HT-29 (cell line): ENCODE measurements at regions not wholly inside any gene's neighbourhood (a gene's known extent, or its start where the extent isn't known, plus 50 kb on each side); places are given as distances from the start of the nearest gene placed in this dataset. TPM values are rescaled to one million over a fixed set of nuclear protein-coding genes. Genes with fewer than 3 reads are reported as not detected.

Source experiments
- DNase-seq: peaks from one replicate; pipeline ENCODE4 v3.0.0-alpha.2; 2015; ENCODE audit warnings: low spot score
- small RNA-seq: library from RNA; depleted of rRNA; stranded (forward); fragments of <200 nt; gene quantifications from one replicate; pipeline ENCODE3, GENCODE V24; 2014

DNA sequence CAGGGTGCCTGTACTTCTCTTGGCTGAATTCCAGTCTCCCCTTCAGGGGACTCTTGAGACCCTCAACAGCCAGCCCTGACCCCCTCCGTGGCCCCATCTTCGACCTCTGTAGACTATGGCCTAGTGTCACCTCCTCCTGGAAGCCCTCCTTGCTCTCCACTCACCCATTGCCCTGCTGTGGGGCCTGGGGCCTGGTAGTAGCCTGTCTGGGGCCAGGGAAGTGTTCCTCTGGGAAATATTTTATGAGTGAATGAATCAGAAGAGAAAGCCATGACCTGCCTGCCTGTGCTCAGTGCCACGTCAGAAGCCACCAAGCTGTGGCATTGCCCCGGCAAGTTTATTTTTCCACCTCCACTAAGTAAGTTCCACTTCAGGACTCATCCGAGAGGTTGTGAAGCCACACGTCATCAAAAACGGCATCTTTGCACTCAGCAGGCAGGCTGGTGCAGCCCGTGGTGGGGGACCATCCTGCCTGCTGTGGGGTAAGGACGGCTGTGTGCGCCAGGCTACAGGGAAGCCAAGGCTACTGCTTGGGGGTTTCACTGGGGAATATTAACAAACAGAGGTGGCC lies 59.6 kb upstream of the PPARA start:
- DNase-seq = peak; percentile 41

DNA sequence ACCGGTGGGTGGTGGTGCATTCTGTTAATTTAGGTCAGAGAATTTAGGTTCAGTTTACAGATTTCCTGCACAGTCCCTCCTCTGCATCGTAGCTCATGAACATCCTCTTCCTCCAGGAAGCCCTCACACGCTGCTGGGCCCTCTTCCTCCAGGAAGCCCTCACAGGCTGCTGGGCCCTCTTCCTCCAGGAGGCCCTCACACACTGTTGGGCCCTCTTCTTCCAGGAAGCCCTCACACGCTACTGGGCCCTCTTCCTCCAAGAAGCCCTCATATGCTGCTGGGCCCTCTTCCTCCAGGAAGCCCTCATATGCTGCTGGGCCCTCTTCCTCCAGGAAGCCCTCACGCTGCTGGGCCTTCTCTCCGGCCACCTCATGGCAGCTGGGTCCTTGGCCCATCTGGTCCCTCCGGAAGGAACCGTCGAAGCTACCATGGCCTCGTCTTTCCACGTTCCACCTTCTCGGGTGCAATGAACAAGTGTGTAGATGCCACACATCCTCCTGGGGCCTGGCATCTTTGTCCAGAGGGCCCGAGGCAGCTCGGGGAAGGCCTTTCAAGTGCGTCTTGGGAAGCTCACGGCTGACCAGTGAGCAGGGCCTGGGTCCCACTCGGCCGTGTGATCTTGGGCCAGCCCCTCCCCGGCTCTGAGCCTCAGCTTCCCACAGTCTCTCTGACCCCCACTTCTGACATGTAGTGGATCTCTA lies 58.9 kb upstream of the PPARA start:
- no peak for DNase-seq

DNA sequence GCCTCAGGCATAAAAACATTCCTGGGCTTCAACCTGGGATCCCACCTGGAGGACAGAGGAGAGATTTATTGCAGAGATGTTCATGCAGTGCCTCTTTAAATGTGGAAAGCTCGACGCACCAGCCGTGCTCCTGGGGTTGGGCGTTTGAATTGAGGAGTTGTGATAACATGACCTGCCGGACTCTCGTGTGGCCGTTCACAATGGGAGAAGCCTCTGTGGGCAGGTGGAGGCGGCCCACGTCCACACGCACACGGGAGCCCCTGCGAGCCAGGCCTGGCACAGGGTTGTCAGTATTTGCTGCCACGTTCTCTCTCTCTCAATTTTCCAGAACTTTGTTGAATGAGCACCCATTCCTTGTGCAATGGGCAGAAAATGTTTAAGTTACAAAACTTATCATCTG lies 58.3 kb upstream of the PPARA start:
- no peak for DNase-seq

DNA sequence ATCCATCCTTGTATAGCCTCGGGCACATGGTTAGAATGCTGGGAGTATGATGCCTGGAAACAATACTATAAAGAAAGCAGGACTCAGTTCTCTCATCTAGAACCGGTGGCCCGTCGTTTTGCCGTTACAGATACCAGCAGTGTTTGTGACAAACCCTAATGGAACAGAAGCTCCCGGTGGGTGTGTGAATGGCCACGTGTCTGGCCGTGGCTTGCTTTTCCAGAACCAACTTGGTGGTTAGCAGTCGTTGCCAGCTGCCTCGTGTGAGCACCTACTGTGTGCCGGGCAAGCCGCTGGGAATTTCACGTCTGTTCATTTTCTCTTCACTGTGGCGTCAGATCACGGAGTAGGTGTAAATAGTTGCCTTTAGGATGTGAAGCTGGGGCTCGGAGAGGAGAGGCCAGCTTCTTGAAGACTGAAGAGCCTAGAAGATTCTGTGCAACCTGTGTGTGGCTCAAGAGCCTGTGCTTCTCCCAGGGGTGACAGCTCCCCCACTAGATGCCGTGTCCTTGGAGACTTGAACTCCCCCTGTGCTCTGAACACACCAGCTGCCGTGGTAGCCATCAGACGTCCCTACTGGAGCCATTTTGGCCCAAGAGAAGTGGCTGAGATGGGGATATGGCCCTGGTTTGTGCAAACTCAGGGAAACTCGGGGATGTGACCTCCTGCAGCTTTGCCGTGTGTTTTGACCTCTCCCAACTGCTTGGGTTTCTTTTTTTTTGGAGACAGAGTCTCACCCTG lies 57.5 kb upstream of the PPARA start:
- DNase-seq = peak; percentile 21

DNA sequence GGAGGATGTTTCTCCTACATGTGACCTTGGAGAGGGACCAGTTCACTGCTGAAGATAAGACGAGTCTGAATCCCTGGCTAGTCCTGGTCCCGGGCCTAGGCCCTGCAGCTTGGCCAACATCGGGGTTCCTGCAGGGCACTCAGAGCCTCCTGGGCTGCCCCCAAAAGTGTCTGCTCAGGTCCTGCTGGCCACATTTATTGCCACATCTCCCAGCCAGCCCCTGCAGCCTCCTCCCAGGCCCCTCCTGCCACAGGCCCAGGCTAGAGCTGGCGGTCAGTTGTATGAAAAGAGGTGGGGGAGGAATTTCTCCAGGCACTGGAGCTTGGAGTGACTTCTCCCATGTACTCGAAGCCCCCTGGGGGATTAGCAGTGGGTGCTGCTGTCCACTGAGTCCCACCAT lies 56.5 kb upstream of the PPARA start:
- no peak for DNase-seq

DNA sequence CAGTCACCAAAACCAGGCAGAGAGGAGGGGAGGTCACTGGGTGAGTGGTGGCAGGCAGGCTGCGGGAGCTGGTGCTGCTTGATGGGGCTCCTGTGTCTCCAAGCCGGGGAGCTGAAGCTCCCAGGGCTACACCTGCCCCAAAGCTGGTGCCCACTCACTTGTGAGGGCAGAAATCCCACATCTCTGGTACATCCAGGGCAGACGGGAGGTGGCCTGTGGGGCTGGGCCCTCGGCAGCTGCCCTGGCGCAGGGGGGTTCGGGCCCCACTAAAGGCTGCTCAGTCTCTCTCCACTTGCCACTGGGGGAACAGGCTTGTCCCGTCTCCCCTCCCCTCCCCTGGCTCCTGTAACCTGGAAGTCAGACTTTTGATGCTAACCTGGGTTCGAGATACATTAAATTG lies 55.6 kb upstream of the PPARA start:
- no peak for DNase-seq

DNA sequence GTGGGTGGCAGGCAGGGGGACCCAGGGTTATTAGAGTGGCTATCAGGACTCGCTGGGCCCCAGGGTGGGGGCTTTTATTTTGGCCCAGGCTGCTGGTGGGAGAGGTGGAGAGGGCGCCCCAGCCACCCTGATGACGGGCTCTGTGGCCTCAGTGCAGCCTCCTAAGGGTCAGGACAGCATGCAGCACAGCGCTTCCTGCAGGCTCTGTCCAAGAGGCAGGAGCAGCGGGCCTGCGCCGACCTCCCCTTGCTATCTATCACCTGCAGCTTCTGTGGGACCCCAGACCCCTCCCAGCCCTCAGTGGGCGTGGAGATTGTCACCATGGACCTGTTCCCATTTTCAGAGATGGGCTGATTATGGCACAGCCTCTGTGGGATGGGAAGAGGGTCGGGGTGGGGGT lies 54.3 kb upstream of the PPARA start:
- DNase-seq = no peak

DNA sequence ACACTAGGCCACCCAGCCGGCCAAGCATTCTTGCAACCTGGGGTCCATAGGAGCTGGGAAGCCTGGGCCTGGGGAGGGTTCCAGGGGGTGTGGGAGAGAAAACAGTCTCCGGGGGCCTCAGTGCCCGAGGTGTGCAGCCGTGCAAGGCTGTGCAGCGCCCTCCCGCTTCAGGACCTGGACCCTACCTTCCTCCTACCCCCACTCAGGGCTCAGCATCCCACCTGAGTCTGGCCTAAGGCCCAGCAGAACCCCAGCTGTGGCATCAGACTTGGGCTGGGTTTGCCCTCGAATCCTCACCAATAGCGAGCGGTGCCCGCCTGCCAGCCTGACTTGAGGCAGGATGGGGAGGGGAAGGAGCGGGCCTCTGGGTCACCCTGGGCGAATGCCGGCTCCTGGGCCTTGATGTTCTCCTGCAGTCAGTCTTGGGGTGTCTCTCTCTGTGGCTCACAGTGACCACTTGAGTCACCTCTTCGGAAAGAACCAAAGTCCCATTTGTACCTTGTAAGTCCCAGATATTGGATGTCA lies 53.6 kb upstream of the PPARA start:
- DNase-seq = no peak

DNA sequence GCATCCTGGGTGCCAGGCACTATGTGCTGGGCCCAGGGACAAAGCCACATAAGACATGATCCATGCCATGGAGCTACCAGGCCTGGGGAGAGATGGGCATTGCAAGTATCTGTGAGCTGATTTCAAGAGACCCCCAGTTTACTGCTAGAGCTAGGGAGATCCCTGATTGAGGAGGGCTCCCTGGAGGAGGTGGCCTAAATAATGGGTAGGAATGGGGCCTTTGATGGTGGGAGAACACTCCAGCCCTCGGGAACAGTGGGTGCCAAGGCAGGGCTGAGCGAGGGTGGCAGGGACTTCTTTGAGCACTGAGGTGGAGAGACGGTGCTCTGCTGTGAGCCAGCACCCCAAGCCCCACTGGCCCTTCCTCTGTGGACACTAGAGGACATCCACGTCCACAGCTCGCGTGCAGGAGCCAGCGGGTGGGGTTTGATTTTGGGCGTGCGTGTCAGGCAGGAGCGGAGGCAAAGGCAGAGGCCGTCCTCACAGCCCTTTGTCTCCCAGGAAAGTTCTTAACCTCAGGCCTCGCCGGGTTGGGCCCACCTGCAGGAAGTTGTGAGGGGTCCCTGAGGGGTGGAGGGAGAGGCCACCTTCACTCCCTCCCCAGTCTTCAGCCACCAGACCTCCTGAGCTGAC lies 52.9 kb upstream of the PPARA start:
- DNase-seq = no peak

DNA sequence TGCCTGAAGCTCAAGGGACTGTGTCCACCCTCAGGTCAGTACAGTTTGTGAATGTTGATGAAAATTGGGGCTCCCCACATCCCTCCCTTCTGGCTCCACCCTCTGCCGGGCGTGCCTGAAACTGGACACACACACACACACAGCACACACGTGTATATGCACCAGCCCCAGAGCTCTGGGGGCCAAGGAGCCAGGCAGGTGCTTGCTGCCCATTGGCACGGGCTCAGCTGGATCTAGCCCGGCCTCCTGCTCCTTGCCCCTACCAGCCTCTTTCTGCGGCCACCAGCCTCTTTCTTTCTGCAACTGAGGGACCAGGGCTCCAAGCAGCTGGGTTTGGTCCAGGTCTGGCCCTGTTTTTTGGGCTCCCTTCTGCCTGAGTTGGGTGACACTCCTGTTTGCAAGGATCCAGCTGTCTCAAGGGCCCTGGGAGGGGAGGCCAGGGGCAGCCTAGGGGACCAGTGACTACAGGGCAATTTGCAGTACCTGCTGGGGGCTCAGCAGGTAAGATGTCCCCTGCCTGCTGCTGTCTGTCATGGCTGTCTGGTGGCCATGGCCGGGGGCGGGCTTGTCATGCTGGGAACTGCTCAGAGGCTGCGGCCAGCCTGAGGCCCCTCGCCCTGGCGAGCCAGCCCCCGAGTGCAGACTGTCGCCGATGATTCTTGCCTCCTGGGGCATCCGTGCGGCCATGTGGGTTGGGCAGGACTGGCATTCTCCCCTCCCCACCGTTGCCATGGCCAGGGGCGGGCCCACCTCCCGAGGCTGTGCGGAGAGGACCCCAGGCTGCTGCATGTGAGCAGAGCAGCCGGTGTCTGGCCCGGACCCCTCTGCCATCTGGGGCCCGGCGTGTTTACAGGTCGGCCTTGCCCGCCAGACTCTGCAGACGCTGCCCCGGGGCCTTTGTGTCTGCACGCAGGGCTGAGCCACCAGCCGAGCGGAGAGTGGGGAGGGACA lies 51.5 kb upstream of the PPARA start:
- DNase-seq = peak; percentile 25

DNA sequence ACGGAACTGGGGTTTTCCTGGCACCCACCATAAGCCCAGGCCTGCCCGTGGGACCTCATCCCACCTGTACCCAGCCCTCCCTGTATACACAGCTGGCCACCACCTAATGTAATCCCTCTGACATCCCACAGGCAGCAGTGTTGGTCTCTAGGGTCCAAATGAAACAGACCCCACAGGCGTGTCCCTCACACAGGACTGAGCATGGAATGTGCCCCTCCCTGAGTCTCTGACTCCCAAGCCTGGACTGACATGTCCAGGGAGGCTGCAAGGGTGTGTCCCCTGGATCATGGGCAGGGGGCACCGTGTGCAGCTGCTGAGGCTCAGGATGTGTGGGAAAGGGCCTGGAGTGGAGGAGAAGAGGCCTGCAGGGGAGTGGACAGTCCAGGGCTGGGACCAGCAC lies 50.6 kb upstream of the PPARA start:
- DNase-seq = peak; percentile 23

DNA sequence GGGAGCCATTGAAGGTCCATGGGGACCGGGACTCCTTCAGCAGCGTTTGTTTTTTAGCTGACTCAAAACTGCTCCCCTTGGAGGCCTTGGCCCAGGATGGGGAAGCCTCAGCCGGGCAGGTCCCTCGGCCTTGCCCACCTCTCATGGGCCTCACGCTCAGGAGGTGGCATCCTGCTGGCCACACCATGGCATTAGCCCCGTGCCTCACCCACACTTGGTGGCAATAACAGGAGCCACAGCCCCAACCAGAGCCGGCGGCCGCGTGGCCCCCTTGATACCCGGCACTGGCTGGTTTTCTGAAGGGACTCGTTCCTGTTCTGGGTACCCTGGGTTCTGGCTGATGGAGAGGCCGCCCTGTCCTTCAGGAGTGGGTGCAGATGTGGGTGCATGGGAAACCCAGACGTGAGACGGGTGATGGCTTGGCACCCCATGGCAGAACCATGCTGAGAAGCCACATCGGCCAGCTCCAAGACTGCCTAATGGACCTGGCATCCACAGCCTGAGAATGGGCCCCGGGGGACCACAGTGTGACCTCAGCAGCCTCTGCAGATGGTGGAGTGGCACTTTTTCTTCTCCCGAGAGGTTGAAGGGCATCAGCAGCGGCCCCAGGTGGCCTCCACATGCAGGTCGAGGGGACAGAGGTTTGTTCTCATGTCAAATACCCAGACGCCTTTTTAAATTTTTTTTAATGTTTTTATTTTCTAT lies 49.8 kb upstream of the PPARA start:
- peak; percentile 22 for DNase-seq

Small RNA genes in the stretch of these regions (small RNA-seq; reads per million reads assigned to genes)
- not detected for gene MIR3619
